GM18951 (cell line): ENCODE measurements at regions not wholly inside any gene's neighbourhood (a gene's known extent, or its start where the extent isn't known, plus 50 kb on each side); places are given as distances from the start of the nearest gene placed in this dataset.

Experiments
- POLR2A ChIP-seq: IDR thresholded peaks from 4 replicates; pipeline ENCODE4 v1.6.1; 2011; ENCODE audit warnings: mild to moderate bottlenecking; ENCODE audit not compliant: insufficient read length, insufficient read depth; ENCODE audit errors: extremely low read depth
- in situ Hi-C: fragments of 300-500 bp; cut with MboI; formaldehyde crosslinking; loops from one replicate; pipeline ENCODE4 v1.12.0; 2022; ENCODE audit warnings: low sequenced_read_pairs, mixed read lengths, inconsistent platforms; ENCODE audit not compliant: unreplicated experiment

GRCh38 chr2:120893811-120894584, 158.3 kb downstream of the GLI2 start:
- TF ChIP-seq POLR2A, result no peak
- in situ Hi-C loops, result no loop called here

GRCh38 chr2:120894966-120895365, 159.3 kb downstream of the GLI2 start:
- in situ Hi-C loops, result no loop called here
- no peak for TF ChIP-seq POLR2A

- no peak for TF ChIP-seq POLR2A
- in situ Hi-C loops, result no loop called here
Observed at GRCh38 chr2:120896126-120896525, 160.5 kb downstream of the GLI2 start.

- in situ Hi-C loops, result no loop called here
- no peak for TF ChIP-seq POLR2A
Observed at GRCh38 chr2:120896901-120897300, 161.2 kb downstream of the GLI2 start.

- TF ChIP-seq POLR2A, result no peak
Observed at GRCh38 chr2:120897399-120897798, 161.7 kb downstream of the GLI2 start.

GRCh38 chr2:120898496-120898895, 162.8 kb downstream of the GLI2 start:
- in situ Hi-C loops, result no loop called here

More at GRCh38 chr2:120897399-120897798, 161.7 kb downstream of the GLI2 start:
- in situ Hi-C loops, result no loop called here

GRCh38 chr2:120898961-120899750, 163.5 kb downstream of the GLI2 start:
- in situ Hi-C loops, result no loop called here
- no peak for TF ChIP-seq POLR2A

More at GRCh38 chr2:120898496-120898895, 162.8 kb downstream of the GLI2 start:
- no peak for TF ChIP-seq POLR2A

- in situ Hi-C loops, result no loop called here
- TF ChIP-seq POLR2A, result no peak
Observed at GRCh38 chr2:120899771-120900170, 164.1 kb downstream of the GLI2 start.

GRCh38 chr2:120901201-120901600, 165.5 kb downstream of the GLI2 start:
- in situ Hi-C loops, result no loop called here
- no peak for TF ChIP-seq POLR2A

- no peak for TF ChIP-seq POLR2A
- in situ Hi-C loops, result no loop called here
Observed at GRCh38 chr2:120902592-120902991, 166.9 kb downstream of the GLI2 start.

- in situ Hi-C loops, result no loop called here
- TF ChIP-seq POLR2A, result no peak
Observed at GRCh38 chr2:120904379-120904778, 168.7 kb downstream of the GLI2 start.

- in situ Hi-C loops, result no loop called here
- TF ChIP-seq POLR2A, result no peak
Observed at GRCh38 chr2:120904830-120905234, 169.2 kb downstream of the GLI2 start.

GRCh38 chr2:120905298-120905697, 169.6 kb downstream of the GLI2 start:
- in situ Hi-C loops, result no loop called here
- TF ChIP-seq POLR2A, result no peak

GRCh38 chr2:120905824-120906571, 170.3 kb downstream of the GLI2 start:
- no peak for TF ChIP-seq POLR2A
- in situ Hi-C loops, result no loop called here

- in situ Hi-C loops, result no loop called here
- TF ChIP-seq POLR2A, result no peak
Observed at GRCh38 chr2:120906914-120907313, 171.2 kb downstream of the GLI2 start.
